ENCODE measurements at regions not wholly inside any gene's neighbourhood (a gene's known extent, or its start where the extent isn't known, plus 50 kb on each side); places are given as distances from the start of the nearest gene placed in this dataset.

DNA sequence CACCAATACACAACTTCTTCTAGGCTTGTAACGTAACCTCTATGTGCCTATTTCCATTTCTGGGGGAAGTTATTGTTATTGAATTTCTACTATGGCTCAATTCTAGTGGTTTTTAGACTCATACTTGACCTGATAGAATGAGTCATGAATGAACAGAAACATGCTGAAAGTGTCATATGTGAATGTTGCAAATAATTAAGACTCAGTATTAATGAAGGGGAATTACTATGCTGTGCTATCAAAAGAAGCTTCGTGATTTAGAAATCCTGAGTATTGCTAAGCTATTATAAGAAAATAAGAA, 135.1 kb upstream of the ZWINT start:
- TF ChIP-seq CTCF (IDR thresholded peaks at IDR 0.05; ENCODE audit: poor library complexity) = no peak
- no peak for TF ChIP-seq EZH2 (IDR thresholded peaks at IDR 0.05; ENCODE audit: borderline replicate concordance)

All from hepatocyte (in vitro differentiated cells).